Left cardiac atrium (tissue), 4 donors: ENCODE measurements at regions not wholly inside any gene's neighbourhood (a gene's known extent, or its start where the extent isn't known, plus 50 kb on each side); places are given as distances from the start of the nearest gene placed in this dataset.
A peak's percentile ranks its signal among the peaks of the same experiment; 100 is the strongest.

ENCODE experiments used
- ATAC-seq, 2 donors: fragments of 200-7000 bp; cut with Tn5 transposase; one replicate each; pipeline ENCODE4 v1.9.1; 2020; ENCODE audit warnings: mild to moderate bottlenecking in 2 of 2, moderate library complexity in 2 of 2
- DNase-seq: peaks from one replicate; pipeline ENCODE4 v3.0.0-alpha.2; 2020
- intact Hi-C, 2 donors: fragments of 100-400 bp; cut with DNase I; formaldehyde crosslinking; loops; one replicate each; pipeline versions ENCODE4 v1.14.1 to v1.15.1; 2022 to 2023
- donor health status: DM: no; HTN: yes; CAD: no.
- donor health status: DM: no; HTN: yes; CAD: no; lungs with severe emphysema.
- donor health status: DM: yes; HTN: yes; CAD: no.
- donor health status: Dilated cardiomyopathy.

DNA sequence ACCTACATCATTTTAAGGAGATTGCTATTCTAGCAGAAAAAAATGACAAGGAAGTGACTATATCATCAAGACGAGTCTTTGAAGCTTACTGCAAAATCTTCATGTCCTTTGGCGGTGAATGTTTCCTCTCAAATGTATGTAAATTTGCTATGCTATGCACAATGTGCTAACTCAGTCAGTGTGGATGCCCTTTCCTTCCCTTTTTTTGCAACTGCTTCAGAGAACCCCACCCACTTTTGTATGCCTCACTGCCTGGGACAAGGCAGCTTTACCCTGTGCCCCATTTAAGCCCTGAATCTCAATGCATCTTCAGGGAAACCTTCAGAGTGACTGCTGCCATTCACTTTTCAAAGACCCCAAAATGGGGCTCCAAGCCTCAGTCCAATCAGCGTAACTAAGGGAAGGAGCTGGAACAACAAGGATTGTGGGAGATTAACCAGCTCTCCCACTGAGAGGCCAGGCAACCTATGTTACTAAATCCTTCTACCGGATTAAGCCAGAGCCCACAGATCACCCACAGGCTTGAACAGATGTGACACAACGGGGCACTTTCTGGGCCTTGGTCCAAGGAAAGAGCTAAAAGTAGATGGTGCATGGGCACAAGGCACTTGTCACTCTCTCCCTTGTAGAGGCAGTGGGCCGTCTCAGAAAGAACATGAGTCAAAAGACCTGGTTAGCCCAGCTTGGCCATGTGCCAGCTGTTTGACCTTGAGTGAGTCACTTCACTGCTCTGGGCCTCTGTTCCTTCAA, 154.4 kb downstream of the PLPP3 start:
- intact Hi-C loops, result no loop called here
- ATAC-seq, result peak; percentile 94 to 95
- DNase-seq, result peak; percentile 83

DNA sequence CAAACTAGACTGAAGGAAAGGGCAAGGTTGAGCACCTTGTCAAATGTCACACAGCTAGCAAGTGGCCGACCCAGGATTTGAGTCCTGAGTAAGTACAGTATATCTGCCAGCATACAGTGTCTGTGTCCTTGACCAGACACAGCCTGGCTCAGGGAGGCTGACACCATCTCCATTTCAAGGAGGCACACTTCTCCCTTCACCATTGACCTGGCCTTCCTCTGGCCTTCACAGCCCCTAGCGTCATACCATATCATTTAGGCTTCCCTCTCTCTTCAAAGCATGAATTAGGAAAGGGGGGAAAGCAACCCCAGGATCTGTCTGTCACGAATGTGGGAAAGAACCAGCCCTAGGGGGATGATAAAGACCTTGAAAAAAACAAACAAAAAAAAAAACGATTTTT, 155.6 kb downstream of the PLPP3 start:
- intact Hi-C loops, result no loop called here
- ATAC-seq, result no peak

GRCh38 chr1:56418151-56418631, 161.2 kb downstream of the PLPP3 start:
- intact Hi-C loops, result loop anchor here in 1 of 2 donors (10.0 kb wide), 1 partner anchor 157 kb away; the partner anchor contains the start of gene PLPP3
- ATAC-seq, result peak; percentile 44 to 53
- peak; percentile 41 for DNase-seq

More for the DNA sequence above, 155.6 kb downstream of the PLPP3 start:
- no peak for DNase-seq

GRCh38 chr1:56417646-56418045, 161.7 kb downstream of the PLPP3 start:
- intact Hi-C loops, result loop anchor here in 1 of 2 donors (10.0 kb wide), 1 partner anchor 157 kb away; the partner anchor contains the start of gene PLPP3
- ATAC-seq (peak in 1 of 2 donors; percentile 10), DNase-seq (no peak)

DNA sequence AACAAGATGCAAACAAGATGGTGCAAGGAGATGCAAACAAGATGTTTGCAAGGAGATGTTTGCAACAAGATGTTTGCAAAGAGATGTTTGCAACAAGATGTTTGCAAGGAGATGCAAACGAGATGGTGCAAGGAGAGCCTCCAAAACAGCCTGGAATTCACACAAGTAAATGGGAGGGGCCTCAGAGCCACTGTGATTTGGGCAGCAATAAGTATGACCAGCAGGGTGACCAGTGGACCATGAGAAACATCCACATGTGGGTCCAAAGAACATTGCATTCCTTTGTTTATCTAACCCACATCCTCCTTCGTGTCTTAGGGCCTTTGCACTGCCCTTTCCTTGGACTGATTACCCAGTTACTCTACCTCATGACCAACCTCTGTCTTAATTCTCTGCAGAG, 162.9 kb downstream of the PLPP3 start:
- ATAC-seq, result no peak

GRCh38 chr1:56415720-56416119, 163.6 kb downstream of the PLPP3 start:
- ATAC-seq, result no peak
- intact Hi-C loops, result loop anchor here in 1 of 2 donors (10.0 kb wide), 1 partner anchor 159 kb away; the partner anchor contains the start of gene PLPP3
- no peak for DNase-seq

More for the DNA sequence above, 162.9 kb downstream of the PLPP3 start:
- DNase-seq, result no peak
- intact Hi-C loops, result loop anchor here in 1 of 2 donors (10.0 kb wide), 1 partner anchor 158 kb away; the partner anchor contains the start of gene PLPP3

GRCh38 chr1:56415258-56415657, 164.1 kb downstream of the PLPP3 start:
- ATAC-seq (no peak), DNase-seq (no peak)
- intact Hi-C loops, result loop anchor here in 1 of 2 donors (10.0 kb wide), 1 partner anchor 160 kb away; the partner anchor contains the start of gene PLPP3

GRCh38 chr1:56414728-56415224, 164.6 kb downstream of the PLPP3 start:
- no peak for DNase-seq
- intact Hi-C loops, result loop anchor here (5.0 to 10.0 kb wide), 2 partner anchors 58 to 160 kb away; partner anchors contain the start of gene PLPP3 (in 1 of the 2)
- no peak for ATAC-seq

DNA sequence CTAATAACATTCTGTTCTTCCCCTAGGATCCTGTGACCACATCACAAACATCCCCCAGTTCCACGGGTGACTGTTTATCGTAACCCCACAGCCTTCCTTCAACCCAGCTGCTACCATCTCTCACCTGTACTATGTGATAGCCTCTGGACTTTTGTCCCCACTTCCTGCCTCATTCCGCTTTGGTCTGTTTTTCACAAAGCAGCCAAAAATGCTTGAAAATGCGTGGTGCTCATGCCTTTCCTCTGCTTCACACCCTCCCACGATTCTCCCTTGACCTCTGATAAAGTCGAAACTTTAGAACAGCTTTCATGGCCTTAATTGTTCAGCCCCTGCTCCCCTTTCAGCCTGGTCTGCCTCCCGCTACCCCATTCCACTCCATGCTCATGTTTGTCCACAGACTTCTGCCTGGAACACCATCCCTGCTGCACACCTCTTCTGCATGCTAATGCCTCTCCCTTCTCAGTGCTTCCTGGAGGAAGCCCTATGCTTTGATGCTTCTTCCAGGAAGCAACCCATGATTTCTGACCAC, 165.6 kb downstream of the PLPP3 start:
- intact Hi-C loops, result loop anchor here (5.0 to 10.0 kb wide), 2 partner anchors 59 to 161 kb away; partner anchors contain the start of gene PLPP3 (in 1 of the 2)
- ATAC-seq (no peak), DNase-seq (no peak)

DNA sequence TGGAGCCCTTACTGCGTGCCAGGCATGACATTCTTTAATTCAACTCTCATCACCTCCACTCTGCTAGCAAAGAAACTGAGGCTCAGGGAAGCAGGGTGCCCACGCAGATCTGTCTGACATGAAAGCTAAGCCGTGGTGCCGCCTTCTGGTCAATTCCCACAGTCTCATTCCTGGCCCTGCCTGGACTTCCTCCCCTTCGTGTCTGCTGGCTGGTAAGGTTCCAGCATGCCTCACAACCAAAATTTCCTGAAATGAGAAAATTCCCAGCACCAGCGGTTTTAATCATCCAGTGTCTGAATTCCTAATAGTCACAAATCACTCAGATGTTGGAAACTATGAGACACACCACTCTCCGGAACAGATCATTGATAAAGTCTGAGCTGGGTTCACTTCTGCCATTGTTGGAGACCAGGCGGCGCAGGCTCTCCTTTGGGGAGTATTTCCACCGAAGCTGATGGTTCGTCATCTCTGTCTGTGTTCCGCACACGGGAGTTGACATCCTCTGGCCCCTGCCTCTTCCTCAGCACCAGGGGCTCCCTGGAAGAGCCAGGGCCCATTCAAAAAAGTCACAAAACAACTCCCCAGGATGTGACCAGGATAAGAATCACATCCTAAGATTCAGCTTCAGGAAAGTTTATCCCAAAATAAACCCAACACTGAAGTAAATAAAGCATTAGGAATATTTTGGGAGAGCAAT, 167.7 kb downstream of the PLPP3 start:
- intact Hi-C loops, result loop anchor here (5.0 to 10.0 kb wide), 2 partner anchors 61 to 163 kb away; partner anchors contain the start of gene PLPP3 (in 1 of the 2)
- DNase-seq (peak; percentile 85), ATAC-seq (peak; percentile 74 to 75)

DNA sequence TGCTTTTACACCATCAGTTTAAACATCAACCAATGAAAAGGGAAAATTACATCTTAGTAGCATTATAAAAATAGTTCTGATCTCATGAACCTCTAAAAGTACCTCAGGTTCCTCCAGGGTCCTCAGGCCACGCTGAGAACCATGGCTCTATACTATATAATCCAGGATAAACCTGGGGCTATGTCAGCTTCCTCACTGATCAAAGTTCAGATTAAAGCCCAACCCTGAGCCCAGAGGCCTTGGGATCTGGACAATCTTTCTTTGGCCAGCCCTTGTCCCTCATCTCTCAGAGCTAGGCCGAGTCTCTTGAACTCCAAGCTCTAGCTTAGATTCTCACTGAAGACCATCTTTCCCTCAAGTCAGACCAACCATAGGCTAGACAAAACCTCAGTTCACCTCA, 168.3 kb downstream of the PLPP3 start:
- intact Hi-C loops, result loop anchor here (5.0 to 10.0 kb wide), 2 partner anchors 61 to 164 kb away; partner anchors contain the start of gene PLPP3 (in 1 of the 2)
- ATAC-seq (no peak), DNase-seq (no peak)

DNA sequence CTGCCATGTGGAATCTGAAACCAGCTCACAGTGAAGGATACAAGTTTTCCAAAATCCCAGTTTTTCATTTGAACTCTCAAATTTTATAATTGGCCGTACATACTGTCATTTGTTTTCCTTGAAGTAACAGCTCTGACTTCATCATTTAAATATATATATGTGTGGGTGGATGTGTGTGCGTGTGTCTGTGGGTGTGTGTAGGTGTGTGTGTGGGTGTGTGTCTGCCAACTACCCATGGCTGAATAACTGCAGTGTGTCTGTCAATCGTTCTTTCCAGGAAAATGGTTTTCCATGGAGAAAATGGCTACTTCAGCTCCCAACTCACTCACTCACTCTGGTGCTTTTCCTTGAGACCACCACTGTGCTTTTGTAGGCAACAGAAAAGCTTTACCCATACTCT, 169.0 kb downstream of the PLPP3 start:
- no peak for DNase-seq
- ATAC-seq, result no peak
- intact Hi-C loops, result loop anchor here (5.0 to 10.0 kb wide), 2 partner anchors 62 to 164 kb away; partner anchors contain the start of gene PLPP3 (in 1 of the 2)

DNA sequence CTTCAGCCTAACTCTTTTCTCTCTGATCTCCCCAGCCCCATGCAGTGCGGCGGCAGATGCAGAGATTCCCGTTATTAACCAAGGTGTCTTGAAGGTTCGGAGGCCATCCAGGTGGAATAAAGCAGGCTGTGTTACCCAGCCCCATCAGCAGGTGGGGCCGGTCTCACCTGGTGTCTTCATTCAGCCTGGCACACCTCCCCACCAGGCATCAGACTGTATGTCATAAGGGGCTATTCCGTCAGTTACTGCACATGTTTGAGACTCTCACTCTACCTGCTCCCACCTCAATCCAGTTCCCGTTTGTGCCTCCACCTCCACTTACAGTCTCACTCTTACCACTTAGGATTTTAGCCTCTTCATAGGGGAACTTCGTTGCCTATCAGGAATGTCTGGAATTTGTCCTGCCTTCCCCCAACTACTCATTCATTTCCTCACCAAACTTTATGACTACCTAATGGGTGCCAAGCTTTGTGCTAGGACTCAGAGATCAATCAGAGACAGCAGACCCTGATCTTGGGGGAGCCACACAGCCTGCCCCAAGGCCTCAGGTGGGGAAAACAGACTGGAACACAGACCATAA, 170.2 kb downstream of the PLPP3 start:
- intact Hi-C loops, result no loop called here

DNA sequence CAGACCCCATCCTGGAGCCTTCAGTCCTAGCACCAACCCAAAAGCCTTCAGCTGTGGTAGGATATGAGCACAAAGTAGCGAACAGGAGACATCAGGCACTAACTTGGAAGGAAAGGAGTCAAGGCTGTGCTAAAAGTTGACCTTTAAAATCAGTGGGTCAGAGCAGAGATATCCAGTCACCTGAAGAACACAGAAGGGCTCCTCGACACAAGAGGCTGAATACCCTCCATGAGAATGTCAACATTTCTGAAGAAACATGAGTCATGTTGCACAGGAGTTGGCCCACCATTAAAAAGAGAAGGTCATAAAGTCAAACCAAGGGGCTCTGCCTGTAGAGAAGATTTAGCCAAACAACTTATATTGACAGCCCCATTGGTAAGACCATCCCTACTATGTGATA, 172.5 kb downstream of the PLPP3 start:
- intact Hi-C loops, result no loop called here
- ATAC-seq (no peak), DNase-seq (no peak)

More for the DNA sequence above, 170.2 kb downstream of the PLPP3 start:
- ATAC-seq, result no peak
- no peak for DNase-seq

GRCh38 chr1:56404561-56405030, 174.8 kb downstream of the PLPP3 start:
- DNase-seq (peak; percentile 52), ATAC-seq (peak; percentile 88 to 96)
- intact Hi-C loops, result no loop called here

GRCh38 chr1:56404066-56404465, 175.3 kb downstream of the PLPP3 start:
- no peak for DNase-seq
- intact Hi-C loops, result no loop called here

GRCh38 chr1:56403321-56403720, 176.0 kb downstream of the PLPP3 start:
- ATAC-seq, result no peak
- DNase-seq, result no peak
- intact Hi-C loops, result no loop called here

More at GRCh38 chr1:56404066-56404465, 175.3 kb downstream of the PLPP3 start:
- ATAC-seq, result peak in 1 of 2 donors; percentile 50

- DNase-seq (no peak), ATAC-seq (no peak)
- intact Hi-C loops, result no loop called here
These were observed 178.2 kb downstream of the PLPP3 start for GRCh38 chr1:56401191-56401590.
